ENCODE measurements at regions not wholly inside any gene's neighbourhood (a gene's known extent, or its start where the extent isn't known, plus 50 kb on each side); places are given as distances from the start of the nearest gene placed in this dataset.

GRCh38 chr14:82694820-82695219, 1161.2 kb upstream of the SEL1L start:
- DNase-seq (ENCODE audit: low read depth) = no peak

- no peak for DNase-seq (ENCODE audit: low read depth)
These were observed 1170.6 kb upstream of the SEL1L start for GRCh38 chr14:82704218-82704617.

- DNase-seq (ENCODE audit: low read depth) = peak; percentile 1
These were observed 1176.7 kb upstream of the SEL1L start for GRCh38 chr14:82710267-82710841.

GRCh38 chr14:82719617-82720016, 1186.0 kb upstream of the SEL1L start:
- DNase-seq (ENCODE audit: low read depth) = no peak

- DNase-seq (ENCODE audit: low read depth) = no peak
These were observed 1186.8 kb upstream of the SEL1L start for GRCh38 chr14:82720431-82720830.

- no peak for DNase-seq (ENCODE audit: low read depth)
These were observed 1187.3 kb upstream of the SEL1L start for GRCh38 chr14:82720946-82721345.

GRCh38 chr14:82724316-82724715, 1190.7 kb upstream of the SEL1L start:
- no peak for DNase-seq (ENCODE audit: low read depth)

- no peak for DNase-seq (ENCODE audit: low read depth)
These were observed 1191.6 kb upstream of the SEL1L start for GRCh38 chr14:82725213-82725612.

- no peak for DNase-seq (ENCODE audit: low read depth)
These were observed 1197.9 kb upstream of the SEL1L start for GRCh38 chr14:82731526-82731925.

GRCh38 chr14:82740547-82740946, 1206.9 kb upstream of the SEL1L start:
- no peak for DNase-seq (ENCODE audit: low read depth)

- DNase-seq (ENCODE audit: low read depth) = no peak
These were observed 1221.8 kb upstream of the SEL1L start for GRCh38 chr14:82755476-82755875.

- no peak for DNase-seq (ENCODE audit: low read depth)
These were observed 1222.3 kb upstream of the SEL1L start for GRCh38 chr14:82755923-82756322.

- DNase-seq (ENCODE audit: low read depth) = no peak
These were observed 1224.1 kb upstream of the SEL1L start for GRCh38 chr14:82757776-82758175.

GRCh38 chr14:82759656-82760055, 1226.0 kb upstream of the SEL1L start:
- DNase-seq (ENCODE audit: low read depth) = no peak

GRCh38 chr14:82766123-82766522, 1232.5 kb upstream of the SEL1L start:
- no peak for DNase-seq (ENCODE audit: low read depth)

GRCh38 chr14:82766996-82767395, 1233.3 kb upstream of the SEL1L start:
- no peak for DNase-seq (ENCODE audit: low read depth)

GRCh38 chr14:82776958-82777357, 1243.3 kb upstream of the SEL1L start:
- DNase-seq (ENCODE audit: low read depth) = no peak

- no peak for DNase-seq (ENCODE audit: low read depth)
These were observed 1244.4 kb upstream of the SEL1L start for GRCh38 chr14:82778008-82778590.

GRCh38 chr14:82778601-82779000, 1244.9 kb upstream of the SEL1L start:
- no peak for DNase-seq (ENCODE audit: low read depth)

- no peak for DNase-seq (ENCODE audit: low read depth)
These were observed 1245.6 kb upstream of the SEL1L start for GRCh38 chr14:82779301-82779700.

GRCh38 chr14:82785756-82786482, 1252.3 kb upstream of the SEL1L start:
- DNase-seq (ENCODE audit: low read depth) = no peak

- DNase-seq (ENCODE audit: low read depth) = no peak
These were observed 1252.8 kb upstream of the SEL1L start for GRCh38 chr14:82786483-82786880.

- no peak for DNase-seq (ENCODE audit: low read depth)
These were observed 1262.4 kb upstream of the SEL1L start for GRCh38 chr14:82796086-82796485.

Measured in M059J (cell line).